ENCODE measurements at regions not wholly inside any gene's neighbourhood (a gene's known extent, or its start where the extent isn't known, plus 50 kb on each side); places are given as distances from the start of the nearest gene placed in this dataset.

GRCh38 chr13:68748038-68748437, 1359.6 kb upstream of the ATXN8OS start:
- ChIA-PET RAD21 (ENCODE audit: unreplicated experiment) (no interaction called here), POLR2A (no interaction called here), CTCF (no interaction called here), SMC1A (ENCODE audit: uncharacterized antibody, unreplicated experiment) (no interaction called here)
- WGBS (ENCODE audit: insufficient coverage, insufficient replicate concordance, low lambda C conversion rate, missing lambda C conversion rate) = 12% methylated on average over 5 of the region's 5 CpGs
- DNase-seq (ENCODE audit: low read depth, low spot score) (no peak), FAIRE-seq (no peak), ATAC-seq (no peak)
- Histone ChIP-seq H4K20me1 (ENCODE audit: control insufficient read depth, insufficient read depth) (no peaks in the 10 kb centered on the region), H3K4me1 (ENCODE audit: control insufficient read depth, insufficient read depth, low read length) (no peaks in the 10 kb centered on the region), H2AFZ (ENCODE audit: control insufficient read depth, low read depth, low read length) (no peak overlapping the region), H3K79me2 (ENCODE audit: control insufficient read depth, insufficient read depth, low read length) (no peaks in the 10 kb centered on the region), H3K4me2 (ENCODE audit: control insufficient read depth, insufficient read depth) (no peak overlapping the region), H3K27ac (ENCODE audit: control insufficient read depth, insufficient read depth) (no peak overlapping the region), H3K9me3 (replicated peaks; ENCODE audit: control insufficient read depth, insufficient read depth, low read length) (no peaks in the 10 kb centered on the region), H3K4me3 (no peak overlapping the region), H3K36me3 (ENCODE audit: control insufficient read depth in 2 of 2, insufficient read depth in 2 of 2, low read length in 1 of 2) (no peaks in the 10 kb centered on the region), H3K9ac (ENCODE audit: control insufficient read depth, insufficient read depth, low read length) (no peak overlapping the region), H3K27me3 (replicated peaks in 1 of 2; ENCODE audit: control insufficient read depth in 2 of 2, insufficient read depth in 2 of 2, low read length in 1 of 2) (no peaks in the 10 kb centered on the region)
- intact Hi-C loops (cut with micrococcal nuclease; ENCODE audit: unreplicated experiment) = no loop called here
- no TSS peak for BruUV-seq (replicated peaks)
- in situ Hi-C loops (cut with MboI) = no loop called here
- TF ChIP-seq GABPA (IDR thresholded peaks at IDR 0.05; ENCODE audit: low read depth) (no peak), EED (IDR thresholded peaks at IDR 0.05; ENCODE audit: low read depth) (no peak), SREBF2 (IDR thresholded peaks at IDR 0.05; ENCODE audit: low read length) (no peak), RFX5 (IDR thresholded peaks at IDR 0.05; ENCODE audit: low read depth, low read length) (no peak), ESRRA (IDR thresholded peaks at IDR 0.05; ENCODE audit: low read length) (no peak), RBBP5 (conservative IDR thresholded peaks at IDR 0.05) (no peak), PAX8 (IDR thresholded peaks at IDR 0.05) (no peak), NFIC (IDR thresholded peaks at IDR 0.05; ENCODE audit: low read depth, low read length) (no peak), YY1 (IDR thresholded peaks at IDR 0.05; ENCODE audit: low read depth, low read length) (no peak), NBN (IDR thresholded peaks at IDR 0.05) (no peak)

DNA sequence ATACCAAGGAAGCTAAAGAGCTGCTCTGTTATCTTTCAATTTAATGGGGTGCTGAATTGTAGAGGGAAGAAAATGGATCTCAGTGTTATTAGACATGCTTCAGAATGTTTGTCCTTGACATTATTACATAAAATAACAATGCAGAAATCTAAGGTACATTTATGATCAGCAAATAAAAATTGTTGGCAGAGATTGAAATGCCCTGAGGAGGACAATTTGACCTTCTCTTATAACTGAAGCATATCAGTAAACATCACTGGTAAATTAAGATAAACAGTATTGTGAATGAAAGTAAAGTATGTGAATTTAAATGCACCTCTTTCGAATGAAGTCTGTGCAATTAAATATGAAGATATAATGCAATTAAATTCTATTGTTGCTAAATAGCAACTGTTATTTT, 1362.1 kb upstream of the ATXN8OS start:
- ATAC-seq (no peak), FAIRE-seq (no peak), DNase-seq (ENCODE audit: low read depth, low spot score) (no peak)
- Histone ChIP-seq H3K36me3 (ENCODE audit: control insufficient read depth in 2 of 2, insufficient read depth in 2 of 2, low read length in 1 of 2) (no peaks in the 10 kb centered on the region), H3K4me2 (ENCODE audit: control insufficient read depth, insufficient read depth) (no peak overlapping the region), H4K20me1 (ENCODE audit: control insufficient read depth, insufficient read depth) (no peaks in the 10 kb centered on the region), H3K27me3 (replicated peaks in 1 of 2; ENCODE audit: control insufficient read depth in 2 of 2, insufficient read depth in 2 of 2, low read length in 1 of 2) (no peaks in the 10 kb centered on the region), H3K9ac (ENCODE audit: control insufficient read depth, insufficient read depth, low read length) (no peak overlapping the region), H3K9me3 (replicated peaks; ENCODE audit: control insufficient read depth, insufficient read depth, low read length) (no peaks in the 10 kb centered on the region), H2AFZ (ENCODE audit: control insufficient read depth, low read depth, low read length) (no peak overlapping the region), H3K4me1 (ENCODE audit: control insufficient read depth, insufficient read depth, low read length) (no peaks in the 10 kb centered on the region), H3K27ac (ENCODE audit: control insufficient read depth, insufficient read depth) (no peak overlapping the region), H3K79me2 (ENCODE audit: control insufficient read depth, insufficient read depth, low read length) (no peaks in the 10 kb centered on the region), H3K4me3 (no peak overlapping the region)
- intact Hi-C loops (cut with micrococcal nuclease; ENCODE audit: unreplicated experiment) = no loop called here
- TF ChIP-seq NFIC (IDR thresholded peaks at IDR 0.05; ENCODE audit: low read depth, low read length) (no peak), EED (IDR thresholded peaks at IDR 0.05; ENCODE audit: low read depth) (no peak), BMI1 (IDR thresholded peaks at IDR 0.05; ENCODE audit: borderline replicate concordance) (no peak), IRF4 (IDR thresholded peaks at IDR 0.05; ENCODE audit: low read depth, low read length) (no peak), NR2F1 (conservative IDR thresholded peaks at IDR 0.05) (no peak), SMC3 (IDR thresholded peaks at IDR 0.05; ENCODE audit: borderline replicate concordance, low read length) (no peak)
- in situ Hi-C loops (cut with MboI) = no loop called here
- SMC1A ChIA-PET (ENCODE audit: uncharacterized antibody, unreplicated experiment) = no interaction called here
- POLR2A ChIA-PET = no interaction called here
- no TSS peak for BruUV-seq (replicated peaks)
- WGBS (ENCODE audit: insufficient coverage, insufficient replicate concordance, low lambda C conversion rate, missing lambda C conversion rate) = 0% methylated on average over 1 of the region's 1 CpG
- RAD21 ChIA-PET (ENCODE audit: unreplicated experiment) = no interaction called here
- CTCF ChIA-PET = no interaction called here
